Breast epithelium (tissue), 4 donors: ENCODE measurements at regions not wholly inside any gene's neighbourhood (a gene's known extent, or its start where the extent isn't known, plus 50 kb on each side); places are given as distances from the start of the nearest gene placed in this dataset.

Experiments used
- DNase-seq, 2 donors: peaks; one replicate each; pipeline ENCODE4 v3.0.0-alpha.2; 2019; ENCODE audit warnings: low spot score in 2 of 2
- H3K27ac ChIP-seq, 2 donors: fragments of 200-600 bp; sonication (generic) in 1 of 2; one replicate each; pipeline ENCODE4 v1.5.1; 2016 to 2019; ENCODE audit warnings: mild to moderate bottlenecking in 1 of 2
- H3K27me3 ChIP-seq, 2 donors: fragments of 200-600 bp; sonication (generic) in 1 of 2; one replicate each; pipeline versions ENCODE4 v1.5.1 to v1.6.0; 2017 to 2019; ENCODE audit warnings: control low read depth in 1 of 2, mild to moderate bottlenecking in 1 of 2
- H3K36me3 ChIP-seq: fragments of 200-600 bp; one replicate; pipeline ENCODE4 v1.5.1; 2019
- H3K4me1 ChIP-seq, 2 donors: fragments of 200-600 bp; sonication (generic); one replicate each; pipeline ENCODE4 v1.5.1; 2016 to 2019; ENCODE audit warnings: control low read depth in 1 of 2
- H3K4me3 ChIP-seq, 3 donors: fragments of 200-600 bp; sonication (generic); 1 replicate in 2 of 3; 2 replicates in 1 of 3; pipeline ENCODE4 v1.5.1; 2016 to 2019; ENCODE audit warnings: mild to moderate bottlenecking in 3 of 3, moderate library complexity in 2 of 3
- H3K9me3 ChIP-seq, 2 donors: fragments of 200-600 bp; sonication (generic) in 1 of 2; one replicate each; pipeline ENCODE4 v1.5.1; 2016 to 2019; ENCODE audit warnings: control low read depth in 1 of 2
- POLR2A ChIP-seq: fragments of 450-650 bp; IDR thresholded peaks from one replicate; pipeline ENCODE4 v1.6.1; 2016; ENCODE audit warnings: antibody characterized with exemption, mild to moderate bottlenecking, moderate library complexity
- POLR2AphosphoS5 ChIP-seq, 3 donors: sonication (generic); formaldehyde crosslinking; IDR thresholded peaks; one replicate each; pipeline ENCODE4 v1.6.1; 2017; ENCODE audit warnings: antibody characterized with exemption in 3 of 3
- intact Hi-C: fragments of 100-400 bp; cut with DNase I; formaldehyde crosslinking; loops from one replicate; pipeline ENCODE4 v1.15.1; 2023; ENCODE audit warnings: low total_unique reads
- TF ChIP-seq, protein P1 (sequence below), 3 donors: fragments of 450-650 bp; IDR thresholded peaks; one replicate each; pipeline ENCODE4 v1.5.1; 2016 to 2017; ENCODE audit warnings: antibody characterized with exemption in 3 of 3, mild to moderate bottlenecking in 3 of 3, moderate library complexity in 3 of 3

DNA sequence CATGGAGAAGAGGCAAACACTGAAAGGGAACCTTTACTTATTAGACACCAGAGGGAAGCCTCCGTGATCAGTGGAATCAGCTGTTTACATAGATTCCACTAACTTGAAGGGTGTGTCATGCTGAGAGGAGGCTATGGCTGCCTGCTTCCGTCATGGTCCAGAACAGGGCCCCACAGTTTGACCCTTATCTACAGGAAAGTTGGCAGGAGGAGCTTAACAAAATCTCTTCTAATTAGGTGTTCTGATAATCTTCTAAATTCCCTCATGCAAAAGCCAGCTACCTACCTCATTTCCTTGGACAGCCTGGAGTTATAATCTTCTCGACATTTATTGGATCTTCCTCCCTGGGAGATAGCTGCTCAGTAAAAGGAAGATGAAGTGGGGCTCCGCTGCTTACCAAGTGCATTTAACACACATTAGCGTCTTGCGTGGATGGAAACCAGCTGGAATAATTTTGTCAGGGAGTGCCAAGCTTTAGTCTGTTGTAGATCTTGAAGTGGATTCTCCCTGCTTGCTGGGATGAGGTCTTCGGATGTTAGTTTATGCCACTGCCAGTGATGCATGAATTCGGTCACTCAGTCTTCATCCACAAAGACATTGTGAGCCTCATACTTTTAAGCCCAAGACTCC lies 171.0 kb downstream of the PAH start:
- no peak for DNase-seq
- intact Hi-C loops, result no loop called here
- no peaks in the 10 kb centered on the region for H3K4me1 ChIP-seq
- no peaks in the 10 kb centered on the region for H3K36me3 ChIP-seq
- no peak overlapping the region for H3K4me3 ChIP-seq
- no peak overlapping the region for H3K27ac ChIP-seq
- H3K9me3 ChIP-seq, result no peaks in the 10 kb centered on the region
- TF ChIP-seq POLR2AphosphoS5 (IDR thresholded peaks at IDR 0.05) (no peak), POLR2A (no peak)
- TF ChIP-seq, protein P1, sequence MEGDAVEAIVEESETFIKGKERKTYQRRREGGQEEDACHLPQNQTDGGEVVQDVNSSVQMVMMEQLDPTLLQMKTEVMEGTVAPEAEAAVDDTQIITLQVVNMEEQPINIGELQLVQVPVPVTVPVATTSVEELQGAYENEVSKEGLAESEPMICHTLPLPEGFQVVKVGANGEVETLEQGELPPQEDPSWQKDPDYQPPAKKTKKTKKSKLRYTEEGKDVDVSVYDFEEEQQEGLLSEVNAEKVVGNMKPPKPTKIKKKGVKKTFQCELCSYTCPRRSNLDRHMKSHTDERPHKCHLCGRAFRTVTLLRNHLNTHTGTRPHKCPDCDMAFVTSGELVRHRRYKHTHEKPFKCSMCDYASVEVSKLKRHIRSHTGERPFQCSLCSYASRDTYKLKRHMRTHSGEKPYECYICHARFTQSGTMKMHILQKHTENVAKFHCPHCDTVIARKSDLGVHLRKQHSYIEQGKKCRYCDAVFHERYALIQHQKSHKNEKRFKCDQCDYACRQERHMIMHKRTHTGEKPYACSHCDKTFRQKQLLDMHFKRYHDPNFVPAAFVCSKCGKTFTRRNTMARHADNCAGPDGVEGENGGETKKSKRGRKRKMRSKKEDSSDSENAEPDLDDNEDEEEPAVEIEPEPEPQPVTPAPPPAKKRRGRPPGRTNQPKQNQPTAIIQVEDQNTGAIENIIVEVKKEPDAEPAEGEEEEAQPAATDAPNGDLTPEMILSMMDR (IDR thresholded peaks at IDR 0.05), result no peak
- H3K27me3 ChIP-seq, result no peaks in the 10 kb centered on the region

DNA sequence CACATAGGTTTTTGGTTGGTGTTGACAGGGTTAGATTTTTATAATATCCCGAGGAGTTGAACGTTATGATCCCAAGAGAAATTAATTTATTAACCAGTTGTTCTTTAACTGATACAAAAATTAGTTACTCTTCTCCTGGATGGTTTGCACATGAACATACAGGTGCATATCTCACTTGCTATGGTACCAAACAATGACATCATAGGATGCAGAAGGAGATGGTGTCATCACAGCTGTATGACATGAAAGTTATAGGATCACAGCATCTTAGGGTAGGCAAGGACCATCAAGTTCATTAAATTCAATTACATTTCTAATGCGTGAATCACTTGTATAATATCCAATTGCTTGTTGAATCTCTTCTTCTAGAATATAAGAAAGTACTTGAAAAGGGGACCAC lies 175.8 kb downstream of the PAH start:
- no peak for DNase-seq
- Histone ChIP-seq H3K36me3 (no peaks in the 10 kb centered on the region), H3K27me3 (no peaks in the 10 kb centered on the region), H3K9me3 (no peaks in the 10 kb centered on the region), H3K27ac (no peak overlapping the region), H3K4me1 (no peaks in the 10 kb centered on the region), H3K4me3 (no peak overlapping the region)
- no peak for TF ChIP-seq POLR2AphosphoS5 (IDR thresholded peaks at IDR 0.05)
- TF ChIP-seq, protein P1 (IDR thresholded peaks at IDR 0.05), result no peak
- no peak for TF ChIP-seq POLR2A
- intact Hi-C loops, result no loop called here

DNA sequence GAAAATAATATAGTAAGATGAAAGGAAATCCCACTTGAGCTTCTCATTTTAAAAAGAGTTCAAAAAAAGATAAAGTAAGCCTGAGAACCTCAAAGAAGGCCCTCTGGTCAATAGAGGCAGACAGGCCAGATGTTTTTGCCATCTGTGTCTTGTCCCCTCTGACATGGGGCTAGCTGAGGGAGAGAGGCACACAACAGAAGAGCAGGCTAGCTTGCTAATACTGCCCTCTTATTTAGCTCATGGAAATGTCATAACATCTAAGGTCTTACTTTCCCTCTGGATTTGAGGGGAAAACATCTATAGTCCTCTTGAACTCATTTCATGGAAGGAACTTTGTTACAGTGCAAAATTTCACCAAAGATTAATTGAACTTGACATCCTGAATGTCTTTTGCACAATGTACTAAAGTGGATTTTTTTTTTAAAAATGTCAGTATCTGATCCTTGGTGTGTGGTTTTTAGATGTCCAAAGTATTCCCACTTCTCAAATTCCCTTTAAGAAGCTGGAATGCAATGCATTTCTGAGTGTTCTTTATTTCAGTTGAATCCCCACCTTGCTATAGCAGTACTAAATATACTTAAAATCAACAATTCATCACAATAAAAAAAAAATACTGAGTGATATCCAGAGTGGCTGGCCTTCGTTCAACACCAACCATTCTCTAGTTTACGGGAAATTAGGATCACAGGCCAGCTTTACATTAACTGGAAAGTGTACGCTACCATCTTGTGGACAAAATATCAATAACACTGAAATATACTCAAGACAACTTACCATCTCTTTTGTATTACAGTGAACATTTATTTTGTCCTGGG lies 176.7 kb downstream of the PAH start:
- TF ChIP-seq POLR2A, result no peak
- TF ChIP-seq, protein P1 (IDR thresholded peaks at IDR 0.05), result no peak
- no peak for TF ChIP-seq POLR2AphosphoS5 (IDR thresholded peaks at IDR 0.05)
- Histone ChIP-seq H3K4me1 (no peaks in the 10 kb centered on the region), H3K27me3 (no peaks in the 10 kb centered on the region), H3K9me3 (no peaks in the 10 kb centered on the region), H3K4me3 (no peak overlapping the region), H3K36me3 (no peaks in the 10 kb centered on the region), H3K27ac (no peak overlapping the region)
- DNase-seq, result no peak
- intact Hi-C loops, result no loop called here

DNA sequence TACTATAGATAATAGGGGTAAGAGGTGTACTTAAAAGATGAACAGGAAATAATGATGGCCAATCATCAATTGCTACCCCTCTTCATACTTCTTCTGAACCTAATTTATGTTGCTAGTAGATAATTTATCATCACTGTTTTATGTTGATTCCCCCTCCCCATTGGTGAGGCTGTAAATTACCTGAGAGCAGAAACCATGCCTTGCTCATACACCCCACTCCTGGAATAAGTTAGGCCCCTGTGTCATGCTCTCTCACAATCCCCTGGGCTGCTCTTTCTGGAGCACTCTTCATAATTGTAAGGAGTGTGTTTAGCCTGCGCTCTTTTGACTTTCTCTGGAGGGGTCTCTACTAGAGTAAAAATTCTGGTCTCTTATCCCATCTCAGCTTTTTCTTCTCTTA lies 180.7 kb downstream of the PAH start:
- no peak for DNase-seq
- TF ChIP-seq, protein P1 (IDR thresholded peaks at IDR 0.05), result no peak
- no peak for TF ChIP-seq POLR2AphosphoS5 (IDR thresholded peaks at IDR 0.05)
- TF ChIP-seq POLR2A, result no peak
- intact Hi-C loops, result no loop called here
- no peaks in the 10 kb centered on the region for H3K27me3 ChIP-seq
- H3K36me3 ChIP-seq, result no peaks in the 10 kb centered on the region
- no peaks in the 10 kb centered on the region for H3K9me3 ChIP-seq
- H3K4me3 ChIP-seq, result no peak overlapping the region
- no peaks in the 10 kb centered on the region for H3K4me1 ChIP-seq
- no peak overlapping the region for H3K27ac ChIP-seq

DNA sequence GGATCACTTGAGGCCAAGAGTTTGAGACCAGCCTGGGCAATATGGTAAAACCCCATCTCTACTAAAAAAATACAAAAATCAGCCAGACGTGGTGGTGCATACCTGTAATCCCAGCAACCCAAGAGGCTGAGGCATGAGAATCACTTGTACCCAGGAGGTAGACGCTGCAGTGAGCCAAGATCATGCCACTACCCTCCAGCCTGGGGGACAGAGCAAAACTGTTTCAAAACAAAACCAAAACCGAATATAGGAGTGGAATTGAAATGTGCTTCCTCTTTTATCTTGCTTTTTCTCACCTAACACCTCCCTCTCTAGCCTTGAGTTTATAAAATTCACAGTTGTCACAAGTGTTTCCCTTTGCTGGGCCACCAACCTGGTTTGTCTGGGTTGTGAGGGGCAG lies 181.9 kb downstream of the PAH start:
- no peak for DNase-seq
- Histone ChIP-seq H3K4me1 (no peaks in the 10 kb centered on the region), H3K9me3 (no peaks in the 10 kb centered on the region), H3K27ac (no peak overlapping the region), H3K4me3 (no peak overlapping the region), H3K36me3 (no peaks in the 10 kb centered on the region), H3K27me3 (no peaks in the 10 kb centered on the region)
- intact Hi-C loops, result no loop called here
- TF ChIP-seq POLR2AphosphoS5 (IDR thresholded peaks at IDR 0.05), result no peak
- TF ChIP-seq, protein P1 (IDR thresholded peaks at IDR 0.05), result no peak
- TF ChIP-seq POLR2A, result no peak
